Mesodermal cell (in vitro differentiated cells): ENCODE measurements at regions not wholly inside any gene's neighbourhood (a gene's known extent, or its start where the extent isn't known, plus 50 kb on each side); places are given as distances from the start of the nearest gene placed in this dataset.

Source experiments
- H3K27ac ChIP-seq: 2 replicates; pipeline ENCODE4 v1.7.0; 2013; ENCODE audit warnings: mild to moderate bottlenecking, low read depth, low read length, moderate library complexity; ENCODE audit not compliant: severe bottlenecking
- H3K36me3 ChIP-seq: 2 replicates; pipeline ENCODE4 v1.7.1; 2013; ENCODE audit warnings: mild to moderate bottlenecking, low read length, moderate library complexity; ENCODE audit not compliant: control insufficient read depth, insufficient read depth
- H3K4me1 ChIP-seq: one replicate; pipeline ENCODE4 v1.7.1; 2013; ENCODE audit warnings: mild to moderate bottlenecking, low read length; ENCODE audit not compliant: insufficient read depth, control insufficient read depth, poor library complexity, severe bottlenecking
- H3K4me3 ChIP-seq: 2 replicates; pipeline ENCODE4 v1.7.0; 2013; ENCODE audit warnings: low read length, control low read depth, mild to moderate bottlenecking; ENCODE audit not compliant: insufficient read depth, poor library complexity, severe bottlenecking; ENCODE audit errors: extremely low read depth
- H3K9me3 ChIP-seq: 2 replicates; pipeline ENCODE4 v1.7.1; 2013; ENCODE audit warnings: mild to moderate bottlenecking, low read length, moderate library complexity; ENCODE audit not compliant: control insufficient read depth
- WGBS, 2 experiments: methylation state at CpG; one replicate each; pipeline ENCODE4 v1.1.5; 2013; ENCODE audit warnings: missing lambda C conversion rate in 2 of 2; ENCODE audit not compliant: insufficient coverage in 2 of 2; 5-methylcytosine and 5-hydroxymethylcytosine counted together

- Histone ChIP-seq H3K36me3 (no peaks in the 10 kb centered on the region), H3K4me1 (no peaks in the 10 kb centered on the region), H3K9me3 (no peaks in the 10 kb centered on the region), H3K4me3 (no peak overlapping the region), H3K27ac (no peak overlapping the region)
- 94 to 100% methylated on average over 2 to 5 of the region's 5 CpGs for WGBS, 2 experiments
These were observed 419.5 kb upstream of the CDH10 start for GRCh38 chr5:25064306-25064705.

- Histone ChIP-seq H3K4me1 (no peaks in the 10 kb centered on the region), H3K27ac (no peak overlapping the region), H3K4me3 (no peak overlapping the region), H3K36me3 (no peaks in the 10 kb centered on the region), H3K9me3 (no peaks in the 10 kb centered on the region)
- 100% methylated on average over 1 of the region's 2 CpGs for WGBS, 2 experiments
These were observed 415.8 kb upstream of the CDH10 start for GRCh38 chr5:25060575-25060974.

GRCh38 chr5:25056836-25057235 lies 412.1 kb upstream of the CDH10 start:
- no peaks in the 10 kb centered on the region for H3K9me3 ChIP-seq
- no peak overlapping the region for H3K27ac ChIP-seq
- no peaks in the 10 kb centered on the region for H3K4me1 ChIP-seq
- no peak overlapping the region for H3K4me3 ChIP-seq
- no peaks in the 10 kb centered on the region for H3K36me3 ChIP-seq

- no peaks in the 10 kb centered on the region for H3K36me3 ChIP-seq
- WGBS, 2 experiments: 90 to 92% methylated on average over 2 of the region's 3 CpGs
- no peaks in the 10 kb centered on the region for H3K4me1 ChIP-seq
- H3K4me3 ChIP-seq: no peak overlapping the region
- H3K9me3 ChIP-seq: no peaks in the 10 kb centered on the region
- no peak overlapping the region for H3K27ac ChIP-seq
These were observed 388.9 kb upstream of the CDH10 start for GRCh38 chr5:25033658-25034057.

GRCh38 chr5:25029004-25029403 lies 384.2 kb upstream of the CDH10 start:
- Histone ChIP-seq H3K36me3 (no peaks in the 10 kb centered on the region), H3K4me3 (no peak overlapping the region), H3K27ac (no peak overlapping the region), H3K9me3 (no peaks in the 10 kb centered on the region), H3K4me1 (no peaks in the 10 kb centered on the region)

- Histone ChIP-seq H3K9me3 (no peaks in the 10 kb centered on the region), H3K4me1 (no peaks in the 10 kb centered on the region), H3K4me3 (no peak overlapping the region), H3K27ac (no peak overlapping the region), H3K36me3 (no peaks in the 10 kb centered on the region)
- WGBS, 2 experiments: 80% methylated on average over 1 of the region's 1 CpG; no CpG with 5 or more reads in 1 of the 2 experiments
These were observed 382.7 kb upstream of the CDH10 start for GRCh38 chr5:25027526-25027925.

- Histone ChIP-seq H3K36me3 (no peaks in the 10 kb centered on the region), H3K4me1 (no peaks in the 10 kb centered on the region), H3K9me3 (no peaks in the 10 kb centered on the region), H3K27ac (no peak overlapping the region), H3K4me3 (no peak overlapping the region)
- WGBS, 2 experiments: 76 to 87% methylated on average over 2 of the region's 2 CpGs
These were observed 382.3 kb upstream of the CDH10 start for GRCh38 chr5:25027061-25027460.

GRCh38 chr5:25025831-25026230 lies 381.1 kb upstream of the CDH10 start:
- WGBS, 2 experiments: 86% methylated on average over 1 of the region's 4 CpGs; no CpG with 5 or more reads in 1 of the 2 experiments
- Histone ChIP-seq H3K9me3 (no peaks in the 10 kb centered on the region), H3K4me1 (no peaks in the 10 kb centered on the region), H3K4me3 (no peak overlapping the region), H3K27ac (no peak overlapping the region), H3K36me3 (no peaks in the 10 kb centered on the region)

GRCh38 chr5:25020454-25020853 lies 375.7 kb upstream of the CDH10 start:
- Histone ChIP-seq H3K36me3 (no peaks in the 10 kb centered on the region), H3K9me3 (no peaks in the 10 kb centered on the region), H3K4me1 (no peaks in the 10 kb centered on the region), H3K4me3 (no peak overlapping the region), H3K27ac (no peak overlapping the region)
- WGBS, 2 experiments: 25% methylated on average over 1 of the region's 1 CpG; no CpG with 5 or more reads in 1 of the 2 experiments

GRCh38 chr5:25009063-25009462 lies 364.3 kb upstream of the CDH10 start:
- Histone ChIP-seq H3K36me3 (no peaks in the 10 kb centered on the region), H3K9me3 (no peaks in the 10 kb centered on the region), H3K27ac (no peak overlapping the region), H3K4me3 (no peak overlapping the region), H3K4me1 (no peaks in the 10 kb centered on the region)
- 67 to 97% methylated on average over 1 to 9 of the region's 9 CpGs for WGBS, 2 experiments

GRCh38 chr5:25006734-25007133 lies 362.0 kb upstream of the CDH10 start:
- 11 to 22% methylated on average over 1 of the region's 2 CpGs for WGBS, 2 experiments
- H3K36me3 ChIP-seq: no peaks in the 10 kb centered on the region
- no peak overlapping the region for H3K27ac ChIP-seq
- no peaks in the 10 kb centered on the region for H3K4me1 ChIP-seq
- no peaks in the 10 kb centered on the region for H3K9me3 ChIP-seq
- H3K4me3 ChIP-seq: no peak overlapping the region

GRCh38 chr5:25006237-25006636 lies 361.5 kb upstream of the CDH10 start:
- Histone ChIP-seq H3K36me3 (no peaks in the 10 kb centered on the region), H3K4me3 (no peak overlapping the region), H3K4me1 (no peaks in the 10 kb centered on the region), H3K27ac (no peak overlapping the region), H3K9me3 (no peaks in the 10 kb centered on the region)
- whole genome bisulfite sequencing, 2 experiments: 43 to 47% methylated on average over 2 to 3 of the region's 4 CpGs
